Aorta (tissue), 5 donors: ENCODE measurements at regions not wholly inside any gene's neighbourhood (a gene's known extent, or its start where the extent isn't known, plus 50 kb on each side); places are given as distances from the start of the nearest gene placed in this dataset.

ENCODE experiments used
- ATAC-seq: fragments of 200-7000 bp; cut with Tn5 transposase; one replicate; pipeline ENCODE4 v1.9.1; 2022; ENCODE audit warnings: moderate library complexity; ENCODE audit not compliant: low FRiP score
- DNase-seq, 2 donors: peaks; one replicate each; pipeline ENCODE4 v3.0.0-alpha.2; 2020
- H3K27ac ChIP-seq, 2 donors: one replicate each; pipeline ENCODE4 v1.5.1; 2013; ENCODE audit warnings: low read length in 2 of 2, mild to moderate bottlenecking in 2 of 2, moderate library complexity in 2 of 2, control low read depth in 1 of 2, inconsistent platforms in 1 of 2, low read depth in 1 of 2
- H3K27me3 ChIP-seq, 2 donors: one replicate each; pipeline ENCODE4 v1.6.1; 2013; ENCODE audit warnings: control low read depth in 1 of 2, low read length in 1 of 2, mild to moderate bottlenecking in 1 of 2, moderate library complexity in 1 of 2; ENCODE audit not compliant: insufficient read depth in 2 of 2, control insufficient read depth in 1 of 2
- H3K36me3 ChIP-seq, 2 donors: one replicate each; pipeline ENCODE4 v1.6.1; 2013; ENCODE audit warnings: control low read depth in 1 of 2, low read length in 1 of 2, mild to moderate bottlenecking in 1 of 2; ENCODE audit not compliant: insufficient read depth in 2 of 2, control insufficient read depth in 1 of 2
- H3K4me1 ChIP-seq, 2 donors: one replicate each; pipeline ENCODE4 v1.6.1; 2013; ENCODE audit warnings: low read length in 2 of 2, control low read depth in 1 of 2, mild to moderate bottlenecking in 1 of 2, moderate library complexity in 1 of 2; ENCODE audit not compliant: insufficient read depth in 2 of 2, control insufficient read depth in 1 of 2
- H3K4me3 ChIP-seq, 2 donors: one replicate each; pipeline ENCODE4 v1.5.1; 2013; ENCODE audit warnings: low read length in 2 of 2, control low read depth in 1 of 2, mild to moderate bottlenecking in 1 of 2
- H3K9me3 ChIP-seq: one replicate; pipeline ENCODE4 v1.6.1; 2013; ENCODE audit warnings: mild to moderate bottlenecking, low read length; ENCODE audit not compliant: control insufficient read depth
- WGBS, 2 donors: extraction: QIAGEN DNeasy Blood & Tissue Kit; methylation state at CpG; one replicate each; pipeline ENCODE4 v1.1.7; 2013; 5-methylcytosine and 5-hydroxymethylcytosine counted together
- intact Hi-C, 2 donors: fragments of 100-400 bp; cut with DNase I; formaldehyde crosslinking; loops; one replicate each; pipeline versions ENCODE4 v1.14.2 to v1.15.0; 2022
- donor health status: healthy with polysubstance abuse.
- donor health status: Bipolar disorder and iron deficiency.
- donor health status: DM: no; HTN: no; CAD: no.
- donor health status: DM: no; HTN: no; CAD: no.
- donor health status: DM: yes; HTN: yes; CAD: no.

DNA sequence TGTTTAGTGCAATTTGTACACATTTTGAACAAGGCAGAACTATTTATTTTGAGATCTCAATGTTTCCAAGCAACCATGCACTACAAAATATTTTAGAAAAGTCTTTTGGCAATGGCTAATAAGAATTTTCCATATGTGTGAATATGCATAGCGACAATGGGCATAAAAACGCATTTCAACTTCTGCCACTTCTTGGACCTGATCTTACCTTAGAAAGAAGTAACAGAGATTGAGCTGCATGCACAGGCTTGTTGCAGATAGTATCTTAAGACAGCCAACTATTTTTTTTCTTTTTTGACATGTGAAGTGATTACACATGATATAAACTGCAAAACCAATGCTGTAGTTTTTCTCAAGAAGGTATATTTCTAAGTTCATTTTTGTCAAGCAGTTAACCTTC is 210.4 kb upstream of the PHACTR1 start:
- intact Hi-C loops: no loop called here

DNA sequence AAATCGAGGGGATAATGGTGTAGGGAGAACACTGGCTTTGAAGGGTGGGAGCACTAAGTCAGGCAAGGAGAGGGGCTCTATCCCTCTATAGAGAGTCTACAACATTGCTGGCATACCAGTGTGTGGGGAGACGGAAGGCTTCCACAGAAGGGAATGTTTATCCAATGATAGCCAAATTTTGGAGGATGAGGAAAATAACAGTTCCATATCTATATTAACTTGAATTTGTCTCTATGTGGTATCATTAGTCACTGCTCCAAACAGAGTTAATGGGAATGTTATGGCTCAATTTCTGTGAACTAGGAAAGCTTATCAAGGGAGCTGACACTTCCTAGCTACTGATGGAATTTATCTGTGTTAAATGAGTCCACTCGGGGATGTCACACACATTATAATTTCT is 208.9 kb upstream of the PHACTR1 start:
- no peaks in the 10 kb centered on the region for H3K36me3 ChIP-seq
- peaks cover 0 to 2% of the 10 kb centered on the region in 2 donors for H3K4me1 ChIP-seq
- intact Hi-C loops: no loop called here
- no peaks in the 10 kb centered on the region for H3K27me3 ChIP-seq
- H3K4me3 ChIP-seq: no peak overlapping the region
- DNase-seq (no peak), ATAC-seq (no peak)
- no peaks in the 10 kb centered on the region for H3K9me3 ChIP-seq
- WGBS, 2 donors: 49% methylated on average over 3 of the region's 3 CpGs
- H3K27ac ChIP-seq: no peak overlapping the region

More for the DNA sequence above, 210.4 kb upstream of the PHACTR1 start:
- no peaks in the 10 kb centered on the region for H3K36me3 ChIP-seq
- no peak overlapping the region for H3K4me3 ChIP-seq
- 33 to 45% methylated on average over 2 of the region's 2 CpGs for WGBS, 2 donors
- no peaks in the 10 kb centered on the region for H3K9me3 ChIP-seq
- DNase-seq (no peak), ATAC-seq (no peak)
- peaks cover 0 to 2% of the 10 kb centered on the region in 2 donors for H3K4me1 ChIP-seq
- no peak overlapping the region for H3K27ac ChIP-seq
- no peaks in the 10 kb centered on the region for H3K27me3 ChIP-seq

- Histone ChIP-seq H3K36me3 (no peaks in the 10 kb centered on the region), H3K4me3 (no peak overlapping the region), H3K4me1 (peaks cover 0 to 2% of the 10 kb centered on the region in 2 donors), H3K27ac (no peak overlapping the region), H3K27me3 (no peaks in the 10 kb centered on the region), H3K9me3 (no peaks in the 10 kb centered on the region)
- no peak for ATAC-seq
- DNase-seq: no peak
- 93 to 95% methylated on average over 4 of the region's 4 CpGs for WGBS, 2 donors
- intact Hi-C loops: no loop called here
These were observed 208.0 kb upstream of the PHACTR1 start for GRCh38 chr6:12508553-12508952.

GRCh38 chr6:12509060-12509459 is 207.5 kb upstream of the PHACTR1 start:
- 97 to 98% methylated on average over 1 of the region's 1 CpG for WGBS, 2 donors
- H3K4me3 ChIP-seq: no peak overlapping the region
- H3K27me3 ChIP-seq: no peaks in the 10 kb centered on the region
- H3K4me1 ChIP-seq: peaks cover 0 to 2% of the 10 kb centered on the region in 2 donors
- no peaks in the 10 kb centered on the region for H3K9me3 ChIP-seq
- H3K36me3 ChIP-seq: no peaks in the 10 kb centered on the region
- H3K27ac ChIP-seq: no peak overlapping the region
- DNase-seq: no peak
- ATAC-seq: no peak
- intact Hi-C loops: no loop called here

DNA sequence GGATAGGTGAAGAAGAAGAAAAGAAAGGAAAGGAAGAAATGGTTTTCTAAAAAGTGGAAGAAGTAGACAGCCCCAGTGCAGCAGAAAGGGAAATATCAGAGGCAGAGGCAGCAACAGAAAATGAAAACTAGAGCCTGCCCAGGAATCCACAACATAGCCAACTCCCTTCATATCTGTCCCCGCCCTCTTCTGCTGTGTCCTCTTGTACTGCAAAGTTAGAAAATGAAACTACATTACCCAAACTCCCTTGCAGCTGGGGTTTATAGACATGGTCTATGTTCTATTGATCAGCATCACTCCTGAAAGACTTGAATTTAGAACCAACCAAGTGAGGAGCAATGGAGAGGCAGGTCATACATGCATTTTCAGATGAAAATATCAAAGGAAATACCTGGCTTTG is 200.5 kb upstream of the PHACTR1 start:
- ATAC-seq (no peak), DNase-seq (no peak)
- no peak overlapping the region for H3K27ac ChIP-seq
- WGBS, 2 donors: 31 to 63% methylated on average over 1 of the region's 1 CpG
- intact Hi-C loops: no loop called here
- H3K9me3 ChIP-seq: no peaks in the 10 kb centered on the region
- no peaks in the 10 kb centered on the region for H3K27me3 ChIP-seq
- H3K4me3 ChIP-seq: no peak overlapping the region
- H3K36me3 ChIP-seq: no peaks in the 10 kb centered on the region
- peaks cover 0 to 3% of the 10 kb centered on the region in 2 donors for H3K4me1 ChIP-seq

DNA sequence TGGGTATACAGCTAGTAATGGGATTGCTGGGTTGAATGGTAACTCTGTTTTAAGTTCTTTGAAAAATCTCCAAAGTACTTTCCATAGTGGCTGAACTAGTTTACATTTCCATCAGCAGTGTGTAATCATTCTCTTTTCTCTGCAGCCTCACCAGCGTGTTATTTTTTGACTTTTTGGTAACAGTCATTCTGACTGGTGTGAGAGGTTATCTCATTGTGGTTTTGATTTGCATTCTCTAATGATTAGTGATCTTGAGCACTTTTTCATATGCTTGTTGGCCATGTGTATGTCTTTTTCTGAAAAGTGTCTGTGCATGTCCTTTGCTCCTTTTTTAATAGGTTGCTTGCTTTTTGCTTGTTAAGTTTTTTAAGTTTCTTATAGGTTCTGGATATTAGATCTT is 194.2 kb upstream of the PHACTR1 start:
- H3K27me3 ChIP-seq: no peaks in the 10 kb centered on the region
- DNase-seq (no peak), ATAC-seq (no peak)
- intact Hi-C loops: no loop called here
- H3K4me3 ChIP-seq: no peak overlapping the region
- H3K4me1 ChIP-seq: no peaks in the 10 kb centered on the region
- H3K36me3 ChIP-seq: no peaks in the 10 kb centered on the region
- H3K9me3 ChIP-seq: no peaks in the 10 kb centered on the region
- no peak overlapping the region for H3K27ac ChIP-seq
- 81 to 90% methylated on average over 1 of the region's 1 CpG for WGBS, 2 donors

- no peaks in the 10 kb centered on the region for H3K9me3 ChIP-seq
- no peaks in the 10 kb centered on the region for H3K36me3 ChIP-seq
- no peak overlapping the region for H3K4me3 ChIP-seq
- no peak overlapping the region for H3K27ac ChIP-seq
- no peaks in the 10 kb centered on the region for H3K4me1 ChIP-seq
- intact Hi-C loops: no loop called here
- DNase-seq (no peak), ATAC-seq (no peak)
- no peaks in the 10 kb centered on the region for H3K27me3 ChIP-seq
- WGBS, 2 donors: 46 to 51% methylated on average over 1 of the region's 1 CpG
These were observed 192.8 kb upstream of the PHACTR1 start for GRCh38 chr6:12523726-12524125.

- no peaks in the 10 kb centered on the region for H3K4me1 ChIP-seq
- no peaks in the 10 kb centered on the region for H3K36me3 ChIP-seq
- 99% methylated on average over 3 of the region's 3 CpGs for WGBS, 2 donors
- no peaks in the 10 kb centered on the region for H3K9me3 ChIP-seq
- intact Hi-C loops: no loop called here
- DNase-seq: no peak
- ATAC-seq: no peak
- no peaks in the 10 kb centered on the region for H3K27me3 ChIP-seq
- no peak overlapping the region for H3K4me3 ChIP-seq
- H3K27ac ChIP-seq: no peak overlapping the region
These were observed 191.3 kb upstream of the PHACTR1 start for GRCh38 chr6:12525276-12525675.

DNA sequence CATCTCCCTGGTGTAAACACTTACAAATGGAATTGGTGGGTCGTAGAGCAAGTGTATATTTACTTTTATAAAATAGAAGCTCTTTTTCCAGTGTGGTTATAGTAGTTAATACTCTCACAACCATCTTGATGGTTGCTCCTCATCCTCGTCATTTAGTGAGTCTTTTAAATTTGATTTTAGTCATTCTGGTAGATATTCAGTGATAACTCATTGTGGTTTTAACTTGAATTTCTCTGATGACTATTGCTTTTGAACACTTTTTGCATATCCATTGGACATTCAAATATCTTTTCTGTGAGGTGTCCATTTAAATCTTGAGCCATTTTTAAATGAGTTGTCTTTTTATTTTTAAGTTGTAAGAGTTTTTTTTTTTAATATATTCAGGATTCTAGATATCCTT is 189.2 kb upstream of the PHACTR1 start:
- Histone ChIP-seq H3K4me3 (no peak overlapping the region), H3K27ac (no peak overlapping the region), H3K4me1 (no peaks in the 10 kb centered on the region), H3K9me3 (no peaks in the 10 kb centered on the region), H3K36me3 (no peaks in the 10 kb centered on the region), H3K27me3 (no peaks in the 10 kb centered on the region)
- WGBS, 2 donors: 90 to 97% methylated on average over 2 of the region's 2 CpGs
- no peak for ATAC-seq
- intact Hi-C loops: no loop called here
- no peak for DNase-seq
